Panc1 (cell line): ENCODE measurements at regions not wholly inside any gene's neighbourhood (a gene's known extent, or its start where the extent isn't known, plus 50 kb on each side); places are given as distances from the start of the nearest gene placed in this dataset.

Source experiments
- CTCF ChIP-seq: fragments of 450-650 bp; IDR thresholded peaks from 2 replicates; pipeline ENCODE4 v1.5.1; 2017; ENCODE audit warnings: mild to moderate bottlenecking
- POLR2AphosphoS5 ChIP-seq: IDR thresholded peaks from 2 replicates; pipeline ENCODE4 v1.6.1; 2012; ENCODE audit warnings: mild to moderate bottlenecking, low read depth, low read length, moderate library complexity
- TCF7L2 ChIP-seq: IDR thresholded peaks from 2 replicates; pipeline ENCODE4 v1.6.1; 2011; ENCODE audit warnings: mild to moderate bottlenecking, low read depth, low read length, inconsistent platforms
- TF ChIP-seq, protein P1 (sequence below), 2 experiments: IDR thresholded peaks; 2 replicates each; pipeline ENCODE4 v1.6.1; 2011 to 2012; ENCODE audit warnings: low read depth in 2 of 2, control low read depth in 1 of 2, low read length in 1 of 2, mild to moderate bottlenecking in 1 of 2, moderate library complexity in 1 of 2; ENCODE audit not compliant: insufficient read depth in 1 of 2

GRCh38 chr1:36735939-36736730 lies 253.4 kb upstream of the CSF3R start:
- TF ChIP-seq CTCF: no peak
- TF ChIP-seq, protein P1, sequence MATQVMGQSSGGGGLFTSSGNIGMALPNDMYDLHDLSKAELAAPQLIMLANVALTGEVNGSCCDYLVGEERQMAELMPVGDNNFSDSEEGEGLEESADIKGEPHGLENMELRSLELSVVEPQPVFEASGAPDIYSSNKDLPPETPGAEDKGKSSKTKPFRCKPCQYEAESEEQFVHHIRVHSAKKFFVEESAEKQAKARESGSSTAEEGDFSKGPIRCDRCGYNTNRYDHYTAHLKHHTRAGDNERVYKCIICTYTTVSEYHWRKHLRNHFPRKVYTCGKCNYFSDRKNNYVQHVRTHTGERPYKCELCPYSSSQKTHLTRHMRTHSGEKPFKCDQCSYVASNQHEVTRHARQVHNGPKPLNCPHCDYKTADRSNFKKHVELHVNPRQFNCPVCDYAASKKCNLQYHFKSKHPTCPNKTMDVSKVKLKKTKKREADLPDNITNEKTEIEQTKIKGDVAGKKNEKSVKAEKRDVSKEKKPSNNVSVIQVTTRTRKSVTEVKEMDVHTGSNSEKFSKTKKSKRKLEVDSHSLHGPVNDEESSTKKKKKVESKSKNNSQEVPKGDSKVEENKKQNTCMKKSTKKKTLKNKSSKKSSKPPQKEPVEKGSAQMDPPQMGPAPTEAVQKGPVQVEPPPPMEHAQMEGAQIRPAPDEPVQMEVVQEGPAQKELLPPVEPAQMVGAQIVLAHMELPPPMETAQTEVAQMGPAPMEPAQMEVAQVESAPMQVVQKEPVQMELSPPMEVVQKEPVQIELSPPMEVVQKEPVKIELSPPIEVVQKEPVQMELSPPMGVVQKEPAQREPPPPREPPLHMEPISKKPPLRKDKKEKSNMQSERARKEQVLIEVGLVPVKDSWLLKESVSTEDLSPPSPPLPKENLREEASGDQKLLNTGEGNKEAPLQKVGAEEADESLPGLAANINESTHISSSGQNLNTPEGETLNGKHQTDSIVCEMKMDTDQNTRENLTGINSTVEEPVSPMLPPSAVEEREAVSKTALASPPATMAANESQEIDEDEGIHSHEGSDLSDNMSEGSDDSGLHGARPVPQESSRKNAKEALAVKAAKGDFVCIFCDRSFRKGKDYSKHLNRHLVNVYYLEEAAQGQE (IDR thresholded peaks at IDR 0.05; ENCODE audit: insufficient read depth in 1 of 2, low read depth in 2 of 2, low read length in 1 of 2): no peak
- TF ChIP-seq TCF7L2: no peak
- no peak for TF ChIP-seq POLR2AphosphoS5
